Neural progenitor cell (in vitro differentiated cells): ENCODE measurements at regions not wholly inside any gene's neighbourhood (a gene's known extent, or its start where the extent isn't known, plus 50 kb on each side); places are given as distances from the start of the nearest gene placed in this dataset.
A peak's percentile ranks its signal among the peaks of the same experiment; 100 is the strongest.

Experiments
- DNase-seq: peaks from one replicate; pipeline ENCODE4 v3.0.0-alpha.2; 2016; ENCODE audit warnings: low spot score
- H2AFZ ChIP-seq: fragments of 200-600 bp; sonication (generic); replicated peaks from 2 replicates; pipeline ENCODE4 v1.6.1; 2016; ENCODE audit warnings: antibody characterized with exemption
- H3F3A ChIP-seq: fragments of 200-600 bp; sonication (generic); 2 replicates; pipeline ENCODE4 v1.6.1; 2016; ENCODE audit warnings: antibody characterized with exemption, low read depth
- H3K27ac ChIP-seq: fragments of 200-600 bp; sonication (generic); 2 replicates; pipeline ENCODE4 v1.5.1; 2016; ENCODE audit warnings: mild to moderate bottlenecking
- H3K27me3 ChIP-seq: fragments of 200-600 bp; sonication (generic); 2 replicates; pipeline ENCODE4 v1.6.1; 2016; ENCODE audit warnings: mild to moderate bottlenecking, moderate library complexity
- H3K36me3 ChIP-seq: fragments of 200-600 bp; sonication (generic); 2 replicates; pipeline ENCODE4 v1.5.1; 2016
- H3K4me1 ChIP-seq: fragments of 200-600 bp; sonication (generic); 2 replicates; pipeline ENCODE4 v1.6.1; 2016; ENCODE audit warnings: mixed run types
- H3K4me2 ChIP-seq: fragments of 200-600 bp; sonication (generic); 2 replicates; pipeline ENCODE4 v1.6.1; 2016
- H3K4me3 ChIP-seq: fragments of 200-600 bp; sonication (generic); 2 replicates; pipeline ENCODE4 v1.5.1; 2016
- H3K79me2 ChIP-seq: fragments of 200-600 bp; sonication (generic); 2 replicates; pipeline ENCODE4 v1.6.1; 2016; ENCODE audit warnings: low read depth
- H3K9ac ChIP-seq: fragments of 200-600 bp; sonication (generic); 2 replicates; pipeline ENCODE4 v1.6.1; 2016
- H3K9me3 ChIP-seq: fragments of 200-600 bp; sonication (generic); 2 replicates; pipeline ENCODE4 v1.5.1; 2016; ENCODE audit warnings: low read depth
- H4K20me1 ChIP-seq: fragments of 200-600 bp; sonication (generic); 2 replicates; pipeline ENCODE4 v1.6.1; 2016; ENCODE audit warnings: low read depth
- H3K27ac Mint-ChIP-seq: 3 replicates; pipeline ENCODE4 v1.8.0; 2021; ENCODE audit warnings: mixed read lengths
- H3K27me3 Mint-ChIP-seq: 2 replicates; pipeline ENCODE4 v1.8.0; 2022; ENCODE audit warnings: low read depth, mild to moderate bottlenecking, inconsistent platforms, moderate library complexity, mixed read lengths; ENCODE audit not compliant: insufficient read depth
- H3K36me3 Mint-ChIP-seq: 3 replicates; pipeline ENCODE4 v1.8.0; 2021; ENCODE audit warnings: mixed read lengths
- H3K4me1 Mint-ChIP-seq: 3 replicates; pipeline ENCODE4 v1.8.0; 2021; ENCODE audit warnings: mixed read lengths
- H3K4me3 Mint-ChIP-seq: 3 replicates; pipeline ENCODE4 v1.8.0; 2021; ENCODE audit warnings: mild to moderate bottlenecking, moderate library complexity, mixed read lengths
- H3K9me3 Mint-ChIP-seq: 3 replicates; pipeline ENCODE4 v1.8.0; 2020; ENCODE audit warnings: mixed read lengths
- CTCF ChIP-seq: fragments of 200-600 bp; sonication (generic); IDR thresholded peaks from 2 replicates; pipeline ENCODE4 v1.5.1; 2017; ENCODE audit warnings: antibody characterized with exemption, mild to moderate bottlenecking
- EZH2 ChIP-seq: fragments of 200-600 bp; sonication (generic); IDR thresholded peaks from 2 replicates; pipeline ENCODE4 v1.6.1; 2017; ENCODE audit warnings: antibody characterized with exemption, mild to moderate bottlenecking, moderate library complexity
- EZH2phosphoT487 ChIP-seq: fragments of 200-600 bp; sonication (generic); IDR thresholded peaks from 2 replicates; pipeline ENCODE4 v1.6.1; 2017; ENCODE audit warnings: antibody characterized with exemption

GRCh38 chr4:123613586-123614344, 217.2 kb downstream of the SPRY1 start:
- Histone ChIP-seq H3K79me2 (no peaks in the 10 kb centered on the region), H3K9me3 (no peaks in the 10 kb centered on the region), H4K20me1 (no peaks in the 10 kb centered on the region), H3K27me3 (no peaks in the 10 kb centered on the region), H3K4me2 (no peak overlapping the region), H3K9ac (no peak overlapping the region), H2AFZ (no peak overlapping the region), H3K36me3 (no peaks in the 10 kb centered on the region), H3K4me3 (no peak overlapping the region), H3K4me1 (peaks cover 8% of the 10 kb centered on the region), H3F3A (no peaks in the 10 kb centered on the region), H3K27ac (no peak overlapping the region)
- Mint-ChIP-seq H3K4me1 (peaks cover 36% of the 10 kb centered on the region), H3K9me3 (peaks cover 6% of the 10 kb centered on the region), H3K27me3 (peaks cover 5% of the 10 kb centered on the region), H3K27ac (no peak overlapping the region), H3K4me3 (no peak overlapping the region), H3K36me3 (peaks cover 2% of the 10 kb centered on the region)
- DNase-seq, result no peak
- TF ChIP-seq EZH2 (no peak), EZH2phosphoT487 (no peak), CTCF (no peak)

- Mint-ChIP-seq H3K27ac (peak overlapping the region; percentile 61), H3K4me3 (no peak overlapping the region)
- no peak overlapping the region for H3K4me2 ChIP-seq
Observed at GRCh38 chr4:123615901-123616300, 219.3 kb downstream of the SPRY1 start.

GRCh38 chr4:123616951-123617461, 220.4 kb downstream of the SPRY1 start:
- no peaks in the 10 kb centered on the region for H4K20me1 ChIP-seq
- H3K4me1 Mint-ChIP-seq, result peaks cover 44% of the 10 kb centered on the region
- H3K9me3 Mint-ChIP-seq, result peaks cover 15% of the 10 kb centered on the region
- peak overlapping the region; percentile 99 for H3K27ac Mint-ChIP-seq
- H3K9me3 ChIP-seq, result no peaks in the 10 kb centered on the region
- H3K79me2 ChIP-seq, result no peaks in the 10 kb centered on the region
- no peaks in the 10 kb centered on the region for H3K36me3 ChIP-seq
- peak overlapping the region; percentile 15 for H2AFZ ChIP-seq
- peak; percentile 45 for DNase-seq
- no peak overlapping the region for H3K27ac ChIP-seq
- peak overlapping the region; percentile 60 for H3K4me3 Mint-ChIP-seq
- no peak overlapping the region for H3K4me3 ChIP-seq
- peaks cover 22% of the 10 kb centered on the region for H3K4me1 ChIP-seq
- no peaks in the 10 kb centered on the region for H3K27me3 ChIP-seq
- peaks cover 2% of the 10 kb centered on the region for H3K36me3 Mint-ChIP-seq
- peaks cover 3% of the 10 kb centered on the region for H3K27me3 Mint-ChIP-seq
- H3K4me2 ChIP-seq, result no peak overlapping the region
- no peak overlapping the region for H3K9ac ChIP-seq
- TF ChIP-seq CTCF, result no peak
- no peak for TF ChIP-seq EZH2
- TF ChIP-seq EZH2phosphoT487, result no peak
- H3F3A ChIP-seq, result no peaks in the 10 kb centered on the region

More at GRCh38 chr4:123615901-123616300, 219.3 kb downstream of the SPRY1 start:
- H3K27me3 ChIP-seq, result no peaks in the 10 kb centered on the region
- no peaks in the 10 kb centered on the region for H3K36me3 ChIP-seq
- peaks cover 18% of the 10 kb centered on the region for H3K4me1 ChIP-seq
- peaks cover 2% of the 10 kb centered on the region for H3K36me3 Mint-ChIP-seq
- H3K4me3 ChIP-seq, result no peak overlapping the region
- H3K4me1 Mint-ChIP-seq, result peaks cover 41% of the 10 kb centered on the region
- H3K9me3 ChIP-seq, result no peaks in the 10 kb centered on the region
- no peak overlapping the region for H3K27ac ChIP-seq
- H3K9me3 Mint-ChIP-seq, result peaks cover 10% of the 10 kb centered on the region
- no peaks in the 10 kb centered on the region for H3F3A ChIP-seq
- H3K27me3 Mint-ChIP-seq, result peaks cover 4% of the 10 kb centered on the region
- DNase-seq, result no peak
- no peak overlapping the region for H2AFZ ChIP-seq
- H4K20me1 ChIP-seq, result no peaks in the 10 kb centered on the region
- H3K79me2 ChIP-seq, result no peaks in the 10 kb centered on the region
- no peak overlapping the region for H3K9ac ChIP-seq
- TF ChIP-seq EZH2phosphoT487 (no peak), EZH2 (no peak), CTCF (no peak)
